OCI-LY7 (cell line): ENCODE measurements at regions not wholly inside any gene's neighbourhood (a gene's known extent, or its start where the extent isn't known, plus 50 kb on each side); places are given as distances from the start of the nearest gene placed in this dataset.

Experiments used
- BruUV-seq: library from RNA; stranded (reverse); fragments of 400-500 nt; replicated peaks from 2 replicates; lab custom pipeline; 2021; lab: Mats Ljungman, UMichigan
- CTCF ChIA-PET: fragments of 300-600 bp; sonication (Branson Sonifier 250); formaldehyde crosslinking; loops from one replicate; lab custom pipeline; 2022; ENCODE audit warnings: antibody characterized with exemption; ENCODE audit not compliant: unreplicated experiment; lab: Charles Lee
- POLR2A ChIA-PET: fragments of 300-600 bp; sonication (Branson Sonifier 250); formaldehyde crosslinking; loops from one replicate; lab custom pipeline; 2022; ENCODE audit warnings: antibody characterized with exemption; lab: Charles Lee
- DNase-seq: peaks from one replicate; pipeline ENCODE4 v3.0.0-alpha.2; 2015; ENCODE audit warnings: low spot score
- H2AFZ ChIP-seq: fragments of 200-600 bp; sonication (generic), shearing (Covaris generic); 2 replicates; pipeline ENCODE4 v1.6.1; 2014; ENCODE audit warnings: mild to moderate bottlenecking, antibody characterized with exemption, low read length, moderate library complexity
- H3K27ac ChIP-seq: fragments of 200-600 bp; sonication (generic); 2 replicates; pipeline ENCODE4 v1.5.1; 2014; ENCODE audit warnings: mixed run types, low read depth, mild to moderate bottlenecking, moderate library complexity, low read length, inconsistent platforms; ENCODE audit not compliant: poor library complexity, severe bottlenecking
- H3K36me3 ChIP-seq: fragments of 200-600 bp; sonication (generic); 2 replicates; pipeline ENCODE4 v1.6.1; 2014; ENCODE audit warnings: mild to moderate bottlenecking, antibody characterized with exemption, low read length, moderate library complexity, mixed read lengths; ENCODE audit not compliant: insufficient read depth
- H3K4me1 ChIP-seq: fragments of 200-600 bp; sonication (generic); 2 replicates; pipeline ENCODE4 v1.5.1; 2014; ENCODE audit warnings: mild to moderate bottlenecking, low read length; ENCODE audit not compliant: insufficient read depth, poor library complexity, severe bottlenecking
- H3K4me2 ChIP-seq: fragments of 200-600 bp; sonication (generic); 2 replicates; pipeline ENCODE4 v1.6.1; 2014; ENCODE audit warnings: mild to moderate bottlenecking, low read length
- H3K4me3 ChIP-seq: fragments of 200-600 bp; sonication (generic); 2 replicates; pipeline ENCODE4 v1.5.1; 2014; ENCODE audit warnings: mild to moderate bottlenecking, low read depth, low read length; ENCODE audit not compliant: poor library complexity, severe bottlenecking
- H3K79me2 ChIP-seq: fragments of 200-600 bp; sonication (generic); 2 replicates; pipeline ENCODE4 v1.6.1; 2016; ENCODE audit warnings: low read depth, mild to moderate bottlenecking, low read length, moderate library complexity, mixed read lengths; ENCODE audit not compliant: insufficient read depth
- H3K9me2 ChIP-seq: fragments of 200-600 bp; sonication (generic); 2 replicates; pipeline ENCODE4 v1.6.1; 2016; ENCODE audit warnings: mild to moderate bottlenecking, low read length, mixed read lengths; ENCODE audit not compliant: insufficient read depth
- H3K9me3 ChIP-seq: fragments of 200-600 bp; sonication (generic); 2 replicates; pipeline ENCODE4 v1.6.1; 2014; ENCODE audit warnings: mild to moderate bottlenecking, mixed run types, low read length, mixed read lengths
- H4K20me1 ChIP-seq: fragments of 200-600 bp; sonication (generic); 2 replicates; pipeline ENCODE4 v1.6.1; 2014; ENCODE audit warnings: mild to moderate bottlenecking, antibody characterized with exemption, low read length, moderate library complexity, mixed read lengths; ENCODE audit not compliant: insufficient read depth
- EZH2phosphoT487 ChIP-seq: fragments of 200-600 bp; sonication (generic); IDR thresholded peaks from 2 replicates; pipeline ENCODE4 v1.6.1; 2018; ENCODE audit warnings: low read depth, borderline replicate concordance, mild to moderate bottlenecking, mixed run types, antibody characterized with exemption, low read length, moderate library complexity, mixed read lengths
- intact Hi-C: fragments of 100-400 bp; cut with micrococcal nuclease; formaldehyde crosslinking; loops from one replicate; pipeline ENCODE4 v1.10.0; 2022; ENCODE audit not compliant: unreplicated experiment
- TF ChIP-seq, protein P1 (sequence below): fragments of 200-600 bp; sonication (generic); conservative IDR thresholded peaks from 2 replicates; pipeline ENCODE4 v1.5.1; 2014; ENCODE audit warnings: mild to moderate bottlenecking, antibody characterized with exemption, low read length, moderate library complexity, mixed read lengths

DNA sequence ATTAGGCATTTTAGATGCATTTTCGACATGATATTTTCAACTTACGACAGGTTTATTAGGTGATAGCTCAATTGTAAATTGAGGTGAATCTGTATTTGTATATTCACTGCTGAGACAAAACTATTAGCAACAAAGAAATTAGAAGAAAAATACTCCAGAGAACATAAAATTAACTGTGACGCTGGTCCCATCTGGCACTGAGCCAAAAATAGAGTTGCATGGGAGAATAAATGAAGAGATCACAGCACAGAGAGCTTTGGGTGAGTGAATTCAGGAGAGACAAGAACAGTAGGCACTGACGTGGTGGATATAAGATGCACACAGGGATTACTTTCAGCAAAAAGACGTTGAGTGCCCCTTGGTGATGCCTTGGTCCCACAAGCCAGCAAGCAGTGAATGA lies 306.2 kb upstream of the RAB6C start:
- TF ChIP-seq, protein P1, sequence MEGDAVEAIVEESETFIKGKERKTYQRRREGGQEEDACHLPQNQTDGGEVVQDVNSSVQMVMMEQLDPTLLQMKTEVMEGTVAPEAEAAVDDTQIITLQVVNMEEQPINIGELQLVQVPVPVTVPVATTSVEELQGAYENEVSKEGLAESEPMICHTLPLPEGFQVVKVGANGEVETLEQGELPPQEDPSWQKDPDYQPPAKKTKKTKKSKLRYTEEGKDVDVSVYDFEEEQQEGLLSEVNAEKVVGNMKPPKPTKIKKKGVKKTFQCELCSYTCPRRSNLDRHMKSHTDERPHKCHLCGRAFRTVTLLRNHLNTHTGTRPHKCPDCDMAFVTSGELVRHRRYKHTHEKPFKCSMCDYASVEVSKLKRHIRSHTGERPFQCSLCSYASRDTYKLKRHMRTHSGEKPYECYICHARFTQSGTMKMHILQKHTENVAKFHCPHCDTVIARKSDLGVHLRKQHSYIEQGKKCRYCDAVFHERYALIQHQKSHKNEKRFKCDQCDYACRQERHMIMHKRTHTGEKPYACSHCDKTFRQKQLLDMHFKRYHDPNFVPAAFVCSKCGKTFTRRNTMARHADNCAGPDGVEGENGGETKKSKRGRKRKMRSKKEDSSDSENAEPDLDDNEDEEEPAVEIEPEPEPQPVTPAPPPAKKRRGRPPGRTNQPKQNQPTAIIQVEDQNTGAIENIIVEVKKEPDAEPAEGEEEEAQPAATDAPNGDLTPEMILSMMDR: no peak
- no peak for TF ChIP-seq EZH2phosphoT487
- no peaks in the 10 kb centered on the region for H3K9me2 ChIP-seq
- intact Hi-C loops: no loop called here
- no peak for DNase-seq
- no TSS peak for BruUV-seq
- no peaks in the 10 kb centered on the region for H3K4me1 ChIP-seq
- H3K9me3 ChIP-seq: no peaks in the 10 kb centered on the region
- CTCF ChIA-PET: no interaction called here
- no peaks in the 10 kb centered on the region for H4K20me1 ChIP-seq
- H2AFZ ChIP-seq: no peak overlapping the region
- H3K27ac ChIP-seq: no peak overlapping the region
- H3K36me3 ChIP-seq: no peaks in the 10 kb centered on the region
- POLR2A ChIA-PET: no interaction called here
- H3K79me2 ChIP-seq: no peaks in the 10 kb centered on the region
- H3K4me3 ChIP-seq: no peak overlapping the region
- H3K4me2 ChIP-seq: no peak overlapping the region

DNA sequence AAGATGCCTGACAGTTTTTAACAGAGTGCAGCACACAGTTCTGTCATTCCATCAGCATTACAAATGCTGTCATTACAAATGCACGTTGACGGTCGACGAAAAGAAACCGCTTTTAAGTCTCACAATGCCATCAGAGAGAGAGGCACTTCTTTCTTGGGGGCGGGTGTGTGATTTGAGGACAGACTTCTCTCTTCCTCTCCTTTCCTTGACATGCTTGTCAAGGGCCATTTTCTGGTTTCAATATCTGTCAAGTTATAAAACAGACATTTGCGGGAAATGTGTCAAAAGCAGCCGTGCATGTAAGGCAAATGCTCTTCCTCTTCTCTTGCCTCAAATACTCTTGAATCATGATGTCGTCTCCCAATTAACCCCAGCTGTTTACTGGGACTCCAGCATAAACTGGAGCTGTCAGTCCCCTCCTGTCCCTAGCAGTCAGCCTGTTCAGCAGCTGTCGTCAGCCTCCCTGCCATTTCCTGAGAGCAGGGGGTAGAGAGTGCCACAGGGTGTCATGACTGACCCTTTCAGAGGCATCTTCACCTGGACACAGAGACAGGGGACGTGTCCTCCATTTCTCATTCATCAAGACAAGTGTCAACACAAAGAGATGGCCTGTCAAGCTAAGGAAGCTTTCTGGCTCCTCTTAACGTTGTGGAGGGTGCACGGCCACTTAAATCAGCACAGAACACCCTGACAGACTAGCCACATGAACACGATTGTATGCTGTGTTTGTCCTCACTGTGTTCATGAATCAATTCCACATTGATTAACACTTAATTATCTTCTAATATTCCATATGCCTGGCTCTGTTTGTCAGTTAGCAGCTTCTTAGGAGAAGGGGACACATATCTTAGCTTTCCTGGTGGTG lies 305.4 kb upstream of the RAB6C start:
- CTCF ChIA-PET: no interaction called here
- no TSS peak for BruUV-seq

More for the DNA sequence above, 305.4 kb upstream of the RAB6C start:
- POLR2A ChIA-PET: no interaction called here
- H3K4me3 ChIP-seq: no peak overlapping the region
- no peaks in the 10 kb centered on the region for H3K36me3 ChIP-seq
- H3K9me3 ChIP-seq: no peaks in the 10 kb centered on the region
- H3K4me2 ChIP-seq: no peak overlapping the region
- H3K79me2 ChIP-seq: no peaks in the 10 kb centered on the region
- DNase-seq: no peak
- H3K4me1 ChIP-seq: no peaks in the 10 kb centered on the region
- intact Hi-C loops: no loop called here
- H3K27ac ChIP-seq: no peak overlapping the region
- no peak for TF ChIP-seq EZH2phosphoT487
- TF ChIP-seq, protein P1: no peak
- no peak overlapping the region for H2AFZ ChIP-seq
- H4K20me1 ChIP-seq: no peaks in the 10 kb centered on the region
- H3K9me2 ChIP-seq: no peaks in the 10 kb centered on the region
